Activated T-cell treated with anti-CD3 and anti-CD28 coated beads for 1 hour (primary cell): ENCODE measurements at regions not wholly inside any gene's neighbourhood (a gene's known extent, or its start where the extent isn't known, plus 50 kb on each side); places are given as distances from the start of the nearest gene placed in this dataset.

Source experiments
- DNase-seq: peaks from one replicate; pipeline ENCODE4 v3.0.0-alpha.2; 2020; ENCODE audit warnings: low read depth

- DNase-seq, result no peak
Measured at GRCh38 chr2:146128216-146128615, 1608.3 kb upstream of the ZEB2 start.

DNA sequence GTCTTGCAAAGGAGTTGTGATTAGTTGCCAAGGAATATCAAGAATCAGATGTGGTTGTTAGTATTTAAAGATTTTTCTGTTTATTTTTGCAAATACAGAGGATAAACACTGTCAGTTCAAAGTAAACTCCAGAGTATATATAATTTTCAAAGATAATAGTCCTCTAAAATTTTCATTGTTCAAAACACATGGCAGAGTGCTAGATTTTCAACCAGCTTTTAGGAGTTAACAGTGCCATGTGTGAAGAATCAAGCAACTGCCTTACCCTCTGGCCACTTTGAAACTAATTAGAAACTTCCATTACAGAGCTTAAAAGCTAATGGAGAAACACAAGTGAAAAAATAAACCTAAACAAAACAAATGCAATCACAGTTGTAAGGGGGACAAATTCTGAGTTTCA is 1605.6 kb upstream of the ZEB2 start:
- DNase-seq, result no peak

- DNase-seq, result no peak
Measured at GRCh38 chr2:146124741-146125140, 1604.8 kb upstream of the ZEB2 start.

DNA sequence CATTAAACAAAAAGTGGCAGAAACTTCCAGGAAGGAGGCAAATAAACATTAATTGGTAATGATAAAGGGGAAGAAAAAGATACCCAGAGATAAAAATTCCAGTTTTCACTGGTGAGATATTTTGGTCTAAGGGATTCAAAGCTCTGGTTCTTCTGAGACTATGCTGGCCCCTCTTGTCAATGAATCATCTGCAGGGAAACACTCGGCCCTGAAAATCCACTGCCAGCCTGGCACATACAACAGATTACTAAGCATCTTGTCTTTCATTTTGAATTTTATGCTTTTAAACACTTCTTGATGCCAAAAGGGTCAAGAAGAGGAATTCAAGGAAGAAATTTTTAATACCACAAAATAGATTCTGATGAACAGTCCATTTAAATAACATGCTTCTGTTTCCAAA is 1603.8 kb upstream of the ZEB2 start:
- DNase-seq, result no peak

- no peak for DNase-seq
Measured at GRCh38 chr2:146123256-146123655, 1603.3 kb upstream of the ZEB2 start.

DNA sequence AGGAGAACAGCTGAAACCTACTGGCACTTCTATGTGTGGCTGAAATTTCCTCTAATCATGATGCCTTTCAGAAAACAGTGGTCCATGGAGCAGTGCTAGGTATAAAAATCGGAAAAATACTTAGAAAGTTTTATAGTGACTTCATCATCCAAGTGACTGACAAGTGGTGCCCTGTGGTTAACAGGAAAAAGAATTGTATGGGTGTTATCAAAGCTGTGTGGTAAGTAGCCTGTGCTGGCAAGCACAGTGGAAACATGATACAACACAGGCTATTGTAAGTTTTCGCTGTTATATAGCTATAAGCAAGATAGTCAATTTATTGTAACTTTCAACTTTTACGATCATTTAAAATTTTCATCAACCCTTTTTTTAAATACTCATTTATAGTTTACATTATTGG is 1599.7 kb upstream of the ZEB2 start:
- no peak for DNase-seq

GRCh38 chr2:146108993-146109392 is 1589.1 kb upstream of the ZEB2 start:
- no peak for DNase-seq

- DNase-seq, result no peak
Measured at GRCh38 chr2:146094185-146094584, 1574.3 kb upstream of the ZEB2 start.

GRCh38 chr2:146081459-146081858 is 1561.5 kb upstream of the ZEB2 start:
- no peak for DNase-seq

DNA sequence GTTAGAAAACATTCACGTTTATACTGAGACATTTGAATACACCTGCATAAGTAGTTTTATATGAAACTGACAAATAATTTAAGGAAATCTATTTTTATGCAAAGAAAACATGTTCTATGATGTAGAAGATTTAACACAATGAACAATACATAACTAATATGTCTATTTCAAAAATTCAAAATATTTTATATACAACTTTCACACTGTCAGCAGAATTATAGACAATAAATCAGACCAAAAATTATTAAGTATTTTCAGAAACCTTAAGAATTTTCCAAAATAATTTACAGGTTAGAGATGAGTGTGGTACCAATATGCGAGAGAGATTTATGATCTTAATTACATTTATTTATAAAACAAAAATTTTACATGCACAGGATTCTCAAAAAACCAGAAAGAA is 1561.0 kb upstream of the ZEB2 start:
- no peak for DNase-seq

DNA sequence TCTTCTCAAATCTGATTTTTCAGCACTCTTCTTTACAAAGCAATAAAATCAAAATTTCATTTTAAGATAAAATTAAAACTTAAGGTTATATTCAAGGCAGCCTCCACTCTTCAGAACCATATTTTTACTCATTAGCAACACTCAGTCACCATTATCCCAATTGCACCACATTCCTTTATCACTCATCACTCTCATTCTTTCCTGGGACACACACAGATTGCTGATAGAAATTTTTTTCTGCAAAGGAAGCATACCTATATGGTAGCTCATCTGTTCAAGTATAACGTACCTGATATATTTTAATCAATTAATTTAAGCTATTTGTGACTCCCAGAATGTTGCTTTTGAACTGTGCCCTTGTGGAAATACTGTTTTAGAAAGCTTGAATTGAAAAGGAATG is 1559.3 kb upstream of the ZEB2 start:
- DNase-seq, result no peak

GRCh38 chr2:146077156-146077555 is 1557.2 kb upstream of the ZEB2 start:
- DNase-seq, result no peak

- DNase-seq, result no peak
Measured at GRCh38 chr2:146068051-146068450, 1548.1 kb upstream of the ZEB2 start.

DNA sequence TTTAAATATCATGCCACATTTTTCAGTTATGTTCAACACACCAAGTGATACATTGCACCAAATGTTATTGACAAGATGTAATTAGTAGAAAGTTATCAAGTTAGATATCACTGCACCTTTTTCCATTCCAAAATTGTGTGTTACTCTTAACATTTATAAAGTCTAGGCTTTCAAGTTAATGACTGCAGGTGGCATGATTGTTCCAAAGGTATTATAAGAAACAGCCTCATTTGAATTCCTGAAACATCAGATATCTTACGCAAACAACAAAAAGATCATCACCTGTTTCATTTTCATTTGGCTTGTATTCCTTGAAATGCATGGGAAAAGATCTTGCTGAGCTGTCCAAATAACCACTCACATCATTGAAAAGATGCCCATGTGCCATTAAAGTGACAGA is 1528.2 kb upstream of the ZEB2 start:
- DNase-seq, result no peak

DNA sequence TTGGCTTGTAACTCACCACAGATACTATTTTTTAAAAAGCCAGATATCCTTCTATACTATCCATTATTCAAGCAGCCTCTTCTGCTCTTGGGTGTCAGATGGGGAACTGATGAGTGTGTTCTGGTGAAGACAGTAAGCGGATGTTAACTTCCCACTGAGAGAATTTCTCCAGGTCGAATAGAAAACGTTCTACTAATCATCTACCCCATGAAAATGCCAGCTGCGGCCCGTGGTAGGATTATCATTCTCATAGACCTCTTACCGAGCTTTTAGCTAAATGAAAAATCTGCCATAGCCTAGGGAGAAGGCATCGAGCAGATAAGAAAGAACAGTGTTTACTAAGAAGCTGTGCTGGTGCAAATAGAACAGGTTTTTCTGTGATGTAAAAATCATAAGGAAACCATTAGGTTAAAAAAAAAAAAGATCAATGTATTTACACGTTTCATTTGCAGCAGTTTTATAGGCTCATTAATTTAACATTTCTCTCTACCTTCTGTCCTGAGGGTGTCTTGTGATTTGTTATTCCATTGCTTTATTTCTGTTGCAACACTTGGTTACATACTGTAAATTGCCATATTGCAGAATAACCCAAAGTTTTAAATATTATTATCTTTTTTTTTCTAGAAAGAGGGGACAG is 1521.5 kb upstream of the ZEB2 start:
- no peak for DNase-seq

GRCh38 chr2:146040051-146040450 is 1520.1 kb upstream of the ZEB2 start:
- DNase-seq, result no peak

DNA sequence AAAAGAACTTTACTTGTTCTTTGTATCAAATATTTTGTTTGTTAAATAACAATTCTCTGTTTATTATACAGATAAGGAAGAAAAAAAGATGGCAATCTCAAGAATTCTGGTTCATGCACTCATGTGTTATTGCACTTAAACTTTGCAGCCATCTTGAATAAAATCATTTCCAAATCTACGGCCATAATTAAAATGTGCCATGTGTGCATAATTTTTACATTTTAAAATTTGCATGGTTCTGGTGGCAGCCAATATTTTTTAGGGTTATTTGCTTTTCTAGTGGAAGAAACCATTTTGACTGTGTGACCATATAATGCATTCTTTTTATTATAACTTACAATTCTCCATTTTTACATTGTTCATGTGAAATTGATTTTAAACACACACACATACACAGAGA is 1518.1 kb upstream of the ZEB2 start:
- no peak for DNase-seq

DNA sequence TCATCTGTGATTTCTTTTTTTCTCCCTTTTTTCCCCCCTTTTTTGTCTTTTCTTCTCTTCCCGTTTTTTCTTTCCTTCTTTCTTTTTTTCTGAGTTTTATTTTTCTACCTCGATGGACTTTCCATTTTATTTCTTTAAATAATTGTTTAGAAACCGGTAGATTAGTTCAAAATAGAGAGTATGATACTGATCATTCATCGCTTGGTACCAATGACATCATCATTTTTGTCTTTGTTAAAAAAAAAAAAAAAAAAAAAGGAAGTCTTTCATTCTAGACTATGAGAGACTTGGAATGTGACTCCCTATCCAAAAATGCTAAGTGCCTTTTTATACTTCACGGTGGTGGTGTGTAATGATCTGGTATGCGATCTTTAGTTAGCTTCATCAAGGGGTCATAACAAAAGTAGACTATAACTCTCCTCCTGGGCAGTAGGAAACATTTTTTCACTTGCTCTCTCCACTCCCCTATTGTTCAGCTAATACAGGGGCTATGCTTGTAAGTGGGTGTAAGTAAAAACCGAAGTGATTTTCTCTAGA is 1517.5 kb upstream of the ZEB2 start:
- no peak for DNase-seq

DNA sequence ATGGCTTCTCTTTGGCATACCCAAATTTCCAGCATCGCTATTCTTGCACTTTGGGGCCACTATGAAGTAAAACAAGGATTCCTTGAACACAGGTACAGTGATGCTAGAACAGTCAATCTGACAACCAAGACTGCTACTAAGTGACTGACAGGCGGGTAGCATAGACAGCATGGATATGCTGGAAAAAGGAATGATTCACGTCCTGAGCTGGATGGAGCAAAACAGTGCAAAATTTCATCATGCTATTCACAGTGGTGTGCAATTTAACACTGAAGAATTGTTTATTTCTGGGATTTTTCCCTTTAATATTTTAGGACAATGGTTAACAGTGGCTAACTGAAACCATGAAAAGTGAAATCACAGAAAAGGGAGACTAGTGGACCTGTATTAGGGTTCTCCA is 1511.2 kb upstream of the ZEB2 start:
- no peak for DNase-seq

GRCh38 chr2:146027156-146027555 is 1507.2 kb upstream of the ZEB2 start:
- DNase-seq, result no peak

- no peak for DNase-seq
Measured at GRCh38 chr2:146025519-146025918, 1505.6 kb upstream of the ZEB2 start.

- DNase-seq, result no peak
Measured at GRCh38 chr2:146024212-146024743, 1504.4 kb upstream of the ZEB2 start.

GRCh38 chr2:146004462-146004861 is 1484.5 kb upstream of the ZEB2 start:
- no peak for DNase-seq

GRCh38 chr2:146003337-146003736 is 1483.4 kb upstream of the ZEB2 start:
- DNase-seq, result no peak
